GM19455 (cell line): ENCODE measurements at regions not wholly inside any gene's neighbourhood (a gene's known extent, or its start where the extent isn't known, plus 50 kb on each side); places are given as distances from the start of the nearest gene placed in this dataset.

Source experiments
- ATAC-seq: cut with Tn5 transposase; IDR thresholded peaks from one replicate; pipeline ENCODE4 v1.9.1; 2021; ENCODE audit not compliant: unreplicated experiment

- no peak for ATAC-seq
Observed at GRCh38 chr4:156503119-156503518, 468.5 kb downstream of the PDGFC start.

- no peak for ATAC-seq
Observed at GRCh38 chr4:156501962-156502361, 469.6 kb downstream of the PDGFC start.

DNA sequence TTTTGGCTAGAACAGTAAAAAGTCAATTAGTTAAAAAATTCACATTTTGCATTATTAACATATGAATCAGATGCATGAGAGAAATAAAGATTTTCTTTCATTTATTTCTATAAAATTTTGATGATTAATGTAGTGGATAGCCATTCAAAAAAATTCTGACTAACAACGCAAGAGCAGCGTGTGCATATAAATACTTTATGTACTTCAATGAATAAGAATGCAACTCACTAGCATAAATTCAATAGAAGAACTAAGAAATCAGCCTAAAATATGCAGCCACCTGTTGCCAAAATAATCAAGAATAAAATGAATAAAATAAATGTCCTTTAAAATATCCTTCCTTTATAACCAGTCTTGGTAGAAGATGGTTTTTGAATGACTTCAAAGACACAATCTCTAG is 471.9 kb downstream of the PDGFC start:
- no peak for ATAC-seq

- no peak for ATAC-seq
Observed at GRCh38 chr4:156497486-156497885, 474.1 kb downstream of the PDGFC start.

- no peak for ATAC-seq
Observed at GRCh38 chr4:156496797-156497196, 474.8 kb downstream of the PDGFC start.

DNA sequence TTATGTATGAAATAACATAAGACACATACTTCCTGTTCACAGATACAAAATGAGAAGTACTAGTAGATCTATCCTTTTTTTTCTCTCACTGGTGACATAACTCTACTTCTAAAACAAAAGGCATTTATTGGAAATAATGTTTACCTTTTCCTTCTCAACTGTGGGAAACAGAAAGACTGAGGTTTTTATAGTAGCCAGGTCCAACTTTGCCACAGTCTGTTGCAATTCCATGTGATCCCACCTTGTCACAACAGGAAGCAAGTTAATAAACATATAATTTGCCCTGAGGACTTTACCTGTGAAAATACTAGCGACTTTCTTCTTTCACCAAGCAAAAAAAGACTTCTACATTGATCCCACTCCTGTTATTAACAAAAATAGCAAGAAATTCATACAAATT is 475.8 kb downstream of the PDGFC start:
- ATAC-seq: no peak

DNA sequence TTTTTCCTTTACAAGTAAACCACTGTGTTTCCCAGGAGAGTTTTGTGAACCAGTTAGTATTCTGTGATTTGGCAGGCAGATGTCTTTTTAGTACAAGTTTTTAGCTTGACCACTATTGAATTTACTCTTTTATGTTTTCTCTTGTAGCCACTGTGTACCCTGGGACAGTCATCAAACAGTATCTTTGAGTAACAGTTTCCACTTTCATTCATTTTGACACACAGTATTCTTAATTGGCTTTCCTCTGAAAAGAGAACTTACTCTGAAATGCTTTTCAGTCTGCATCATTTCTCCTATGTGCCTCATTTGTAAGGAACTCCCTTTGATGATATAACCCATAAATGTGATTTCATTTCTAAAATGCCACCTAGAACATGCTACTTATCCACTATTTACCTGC is 476.5 kb downstream of the PDGFC start:
- no peak for ATAC-seq

- no peak for ATAC-seq
Observed at GRCh38 chr4:156493858-156494257, 477.7 kb downstream of the PDGFC start.

GRCh38 chr4:156487107-156487506 is 484.5 kb downstream of the PDGFC start:
- no peak for ATAC-seq

- ATAC-seq: no peak
Observed at GRCh38 chr4:156481845-156482244, 489.8 kb downstream of the PDGFC start.

DNA sequence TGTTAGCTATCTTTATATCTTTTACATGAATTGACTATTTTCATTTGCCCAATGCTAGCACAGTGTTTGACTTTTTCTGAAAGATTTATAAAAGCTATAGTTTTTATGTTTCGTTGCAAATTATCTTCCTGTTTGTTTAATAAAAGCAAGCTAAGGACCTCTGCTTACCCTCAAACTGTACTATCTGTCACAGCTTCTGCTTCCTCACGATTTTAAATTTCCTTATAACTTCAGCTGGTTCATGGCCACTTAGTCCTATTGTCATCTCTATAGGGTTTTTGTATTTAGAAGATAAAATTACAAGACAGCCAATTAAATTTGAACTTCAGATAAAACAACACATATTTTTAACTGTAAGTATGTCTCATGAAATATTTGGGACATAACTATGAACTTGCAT is 494.0 kb downstream of the PDGFC start:
- no peak for ATAC-seq

- no peak for ATAC-seq
Observed at GRCh38 chr4:156476359-156476758, 495.2 kb downstream of the PDGFC start.

DNA sequence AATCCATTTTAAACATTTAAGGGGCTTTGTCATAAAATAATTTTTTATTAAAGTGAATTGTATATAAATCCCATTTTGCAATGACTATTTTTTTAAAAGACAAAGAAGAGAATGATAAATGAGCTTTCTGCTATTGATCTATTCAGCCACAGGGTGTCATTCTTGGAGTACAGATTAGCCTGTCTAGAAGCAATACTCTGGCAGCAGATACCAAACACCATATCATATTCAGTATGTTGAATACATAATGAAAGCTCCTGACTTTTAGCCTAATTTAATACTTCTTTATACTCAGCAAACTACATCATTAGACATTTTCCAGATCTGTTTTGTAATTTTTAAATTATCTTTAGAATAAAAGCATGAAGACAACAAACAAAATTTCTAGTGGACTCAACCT is 496.3 kb downstream of the PDGFC start:
- no peak for ATAC-seq

DNA sequence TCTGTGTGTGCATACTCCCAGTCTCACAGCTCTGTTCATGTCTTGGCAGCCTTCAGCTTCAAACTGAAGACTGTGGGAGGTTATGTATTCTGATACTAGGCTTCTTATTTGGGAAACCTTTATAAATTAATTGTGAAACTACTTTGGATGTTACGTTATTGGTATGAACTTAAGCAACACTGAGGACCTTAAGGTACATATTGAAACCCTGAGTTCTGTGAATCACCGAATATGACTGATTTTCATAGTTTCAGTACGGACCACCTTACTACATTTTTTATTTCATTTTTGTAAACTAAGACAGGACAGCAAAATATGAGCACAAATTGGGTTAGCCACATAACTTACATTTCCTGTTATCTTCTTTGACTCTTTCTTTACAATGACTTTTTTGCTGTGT is 498.4 kb downstream of the PDGFC start:
- peak; percentile 57 for ATAC-seq

- ATAC-seq: peak; percentile 12
Observed at GRCh38 chr4:156472624-156473023, 499.0 kb downstream of the PDGFC start.

GRCh38 chr4:156459584-156459983 is 505.9 kb upstream of the CTSO start:
- no peak for ATAC-seq

GRCh38 chr4:156456830-156457229 is 503.2 kb upstream of the CTSO start:
- ATAC-seq: no peak

DNA sequence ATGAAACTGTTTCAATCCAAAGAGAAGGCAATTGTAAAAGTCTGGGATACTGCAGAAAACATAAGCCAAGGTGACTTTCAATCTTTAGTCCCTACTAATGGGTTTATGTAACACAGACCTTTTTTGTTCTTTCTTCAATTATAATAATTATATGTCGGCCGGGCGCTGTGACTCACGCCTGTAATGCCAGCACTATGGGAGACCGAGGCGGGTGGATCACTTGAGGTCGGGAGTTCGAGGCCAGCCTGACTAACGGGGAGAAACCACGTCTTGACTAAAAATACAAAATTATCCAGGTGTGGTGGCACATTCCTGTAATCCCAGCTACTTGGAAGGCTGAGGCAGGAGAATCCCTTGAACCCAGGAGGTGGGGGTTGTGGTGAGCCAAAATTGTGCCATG is 489.8 kb upstream of the CTSO start:
- no peak for ATAC-seq

GRCh38 chr4:156442912-156443311 is 489.2 kb upstream of the CTSO start:
- ATAC-seq: no peak

- no peak for ATAC-seq
Observed at GRCh38 chr4:156439576-156440200, 486.0 kb upstream of the CTSO start.

DNA sequence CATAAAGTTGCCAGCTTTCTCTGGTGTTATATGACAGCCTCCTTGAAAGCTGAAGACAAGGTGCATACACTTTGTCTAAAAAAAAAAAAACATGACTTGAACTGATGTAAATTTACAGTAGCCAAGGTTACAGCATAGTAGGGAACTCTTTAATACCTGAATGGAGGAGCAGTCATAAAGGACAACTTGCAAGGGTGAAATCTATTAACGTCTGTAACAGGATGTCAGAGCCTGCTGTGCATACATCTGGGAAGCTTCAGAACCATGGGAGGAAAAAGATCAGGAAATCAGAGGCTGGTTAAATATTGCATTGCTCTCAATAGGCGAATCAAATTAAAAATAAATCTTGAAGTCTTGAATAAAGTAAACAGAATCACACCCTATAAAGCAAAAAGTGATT is 484.0 kb upstream of the CTSO start:
- ATAC-seq: no peak

DNA sequence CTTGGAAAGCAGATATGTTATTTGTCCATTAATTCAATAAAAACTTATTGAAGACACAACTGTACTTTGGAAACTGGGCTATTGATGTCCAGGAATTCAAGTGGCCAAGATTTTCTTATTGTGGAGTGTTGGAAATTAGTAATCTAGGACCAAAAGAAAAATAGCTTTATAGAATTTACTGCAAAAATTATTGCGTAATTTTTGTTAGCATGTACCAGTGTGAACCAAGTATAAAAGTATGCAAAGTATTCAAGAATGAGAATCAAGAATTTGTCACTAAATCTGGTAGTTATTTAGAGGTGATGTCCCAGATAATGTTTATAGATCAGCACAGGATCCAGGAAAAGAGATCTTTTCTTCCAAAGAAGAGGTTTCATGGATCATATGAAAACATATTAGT is 468.9 kb upstream of the CTSO start:
- ATAC-seq: no peak

DNA sequence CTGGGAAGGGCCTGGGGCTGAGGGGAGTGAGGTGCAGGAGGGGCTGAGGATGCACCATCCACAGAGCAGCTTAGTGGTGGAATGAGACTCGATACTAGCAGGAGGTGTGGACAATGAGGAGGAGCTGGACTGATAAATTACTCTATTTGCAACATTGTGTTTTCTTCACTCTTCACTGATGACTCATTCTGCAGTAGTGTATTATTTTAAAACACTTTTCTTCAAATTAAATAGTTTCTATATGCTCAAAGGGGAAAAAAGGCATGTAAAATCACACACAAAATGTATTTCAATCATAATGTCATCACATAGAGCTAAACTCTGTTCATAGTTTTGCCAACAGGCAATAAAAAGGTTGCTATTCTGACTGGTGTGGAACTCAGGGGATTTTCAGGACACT is 467.0 kb upstream of the CTSO start:
- ATAC-seq: no peak
